ENCODE measurements at regions not wholly inside any gene's neighbourhood (a gene's known extent, or its start where the extent isn't known, plus 50 kb on each side); places are given as distances from the start of the nearest gene placed in this dataset.

DNA sequence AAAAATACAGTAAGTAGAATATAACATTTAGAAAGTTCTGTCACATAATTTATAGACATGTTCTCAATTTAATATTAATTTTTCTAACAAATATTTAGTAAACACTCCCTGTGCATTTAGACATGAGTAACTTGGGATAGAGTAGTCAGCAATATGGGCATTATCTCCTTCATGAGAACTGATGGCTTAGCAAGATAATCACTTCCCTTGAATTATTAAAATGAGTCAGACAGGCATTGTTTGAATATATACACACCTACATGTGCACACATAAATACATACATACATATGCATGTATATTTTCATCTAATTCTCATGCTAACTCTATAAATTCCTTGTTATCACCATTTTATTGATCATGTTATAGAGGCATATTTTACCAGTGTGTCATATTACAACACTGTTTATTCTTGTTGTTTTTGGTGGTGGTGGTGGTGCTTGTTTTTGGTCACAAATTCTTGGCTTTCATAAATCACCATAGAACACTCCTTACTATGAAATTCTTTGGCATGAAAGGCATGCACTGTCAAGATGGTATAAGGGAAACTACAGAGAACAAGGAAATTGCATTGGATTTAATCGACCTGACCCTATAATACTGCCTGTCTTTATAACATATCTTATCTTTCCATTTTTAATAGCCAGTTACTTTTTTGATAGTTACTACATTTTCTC is 434.5 kb upstream of the MANEA start:
- Histone ChIP-seq H3K4me3 (no peak overlapping the region), H3K27ac (no peak overlapping the region), H3K9me3 (no peaks in the 10 kb centered on the region), H3K4me1 (no peaks in the 10 kb centered on the region), H3K27me3 (no peaks in the 10 kb centered on the region), H3K36me3 (no peaks in the 10 kb centered on the region)
- TF ChIP-seq, protein P1, sequence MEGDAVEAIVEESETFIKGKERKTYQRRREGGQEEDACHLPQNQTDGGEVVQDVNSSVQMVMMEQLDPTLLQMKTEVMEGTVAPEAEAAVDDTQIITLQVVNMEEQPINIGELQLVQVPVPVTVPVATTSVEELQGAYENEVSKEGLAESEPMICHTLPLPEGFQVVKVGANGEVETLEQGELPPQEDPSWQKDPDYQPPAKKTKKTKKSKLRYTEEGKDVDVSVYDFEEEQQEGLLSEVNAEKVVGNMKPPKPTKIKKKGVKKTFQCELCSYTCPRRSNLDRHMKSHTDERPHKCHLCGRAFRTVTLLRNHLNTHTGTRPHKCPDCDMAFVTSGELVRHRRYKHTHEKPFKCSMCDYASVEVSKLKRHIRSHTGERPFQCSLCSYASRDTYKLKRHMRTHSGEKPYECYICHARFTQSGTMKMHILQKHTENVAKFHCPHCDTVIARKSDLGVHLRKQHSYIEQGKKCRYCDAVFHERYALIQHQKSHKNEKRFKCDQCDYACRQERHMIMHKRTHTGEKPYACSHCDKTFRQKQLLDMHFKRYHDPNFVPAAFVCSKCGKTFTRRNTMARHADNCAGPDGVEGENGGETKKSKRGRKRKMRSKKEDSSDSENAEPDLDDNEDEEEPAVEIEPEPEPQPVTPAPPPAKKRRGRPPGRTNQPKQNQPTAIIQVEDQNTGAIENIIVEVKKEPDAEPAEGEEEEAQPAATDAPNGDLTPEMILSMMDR (IDR thresholded peaks at IDR 0.05): no peak
- no peak for DNase-seq (ENCODE audit: low spot score)

DNA sequence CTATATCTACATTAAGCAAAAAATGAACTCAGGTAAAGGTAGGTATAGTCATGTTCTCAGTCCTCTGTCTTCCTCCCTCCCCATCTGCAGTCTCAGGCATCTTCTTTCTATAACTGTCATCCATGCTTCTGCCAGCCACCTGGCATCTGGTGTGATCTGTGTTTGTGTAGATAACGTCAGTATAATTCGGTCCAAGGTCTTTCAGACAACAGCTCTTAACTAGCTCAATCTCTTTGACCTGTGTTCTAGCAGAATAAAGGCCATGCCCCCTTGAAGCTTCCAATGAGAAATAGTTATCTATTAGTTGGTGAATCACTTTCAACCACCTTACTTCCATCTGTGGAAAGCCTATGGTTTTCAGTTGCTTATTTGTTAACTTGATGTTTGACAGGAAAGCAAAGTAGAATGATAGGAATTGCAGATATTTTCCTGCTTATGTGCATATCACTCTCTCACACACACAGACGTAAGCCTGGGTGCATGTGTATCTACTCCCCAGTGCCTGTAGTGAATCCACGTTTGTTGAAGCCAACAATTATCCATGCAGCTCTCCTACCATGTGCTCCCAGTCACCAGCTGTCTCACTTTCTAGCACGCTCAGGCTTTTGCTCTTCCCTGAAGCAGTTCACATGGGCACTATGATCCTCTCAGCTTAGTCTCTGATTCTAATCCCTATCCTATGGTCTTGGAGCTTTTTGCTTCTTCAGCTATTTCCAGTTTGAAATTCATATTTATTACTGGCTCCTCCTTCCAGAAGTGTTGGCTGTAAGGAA is 433.7 kb upstream of the MANEA start:
- no peaks in the 10 kb centered on the region for H3K36me3 ChIP-seq
- no peaks in the 10 kb centered on the region for H3K9me3 ChIP-seq
- H3K4me1 ChIP-seq: no peaks in the 10 kb centered on the region
- no peak for DNase-seq (ENCODE audit: low spot score)
- H3K27ac ChIP-seq: no peak overlapping the region
- no peak overlapping the region for H3K4me3 ChIP-seq
- TF ChIP-seq, protein P1 (IDR thresholded peaks at IDR 0.05): no peak
- no peaks in the 10 kb centered on the region for H3K27me3 ChIP-seq

DNA sequence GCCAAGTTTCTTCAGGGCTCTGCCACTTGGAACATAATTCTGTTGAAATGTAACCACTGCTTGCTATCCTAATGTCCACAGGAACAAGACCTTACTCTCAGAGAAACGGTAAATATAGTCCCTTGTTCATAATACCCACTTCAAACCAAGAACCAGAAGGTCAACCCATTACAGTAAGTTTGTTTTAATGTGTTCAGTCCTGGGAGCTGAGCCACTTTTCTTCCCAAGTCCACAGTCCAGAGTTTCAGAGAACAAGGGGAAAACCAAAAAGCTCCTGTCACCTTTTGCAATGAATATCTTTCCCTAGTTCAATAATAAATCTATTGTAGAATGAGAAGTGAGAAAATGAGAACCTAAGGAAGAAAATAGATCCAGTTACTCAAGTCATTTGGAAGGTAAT is 431.9 kb upstream of the MANEA start:
- TF ChIP-seq, protein P1 (IDR thresholded peaks at IDR 0.05): no peak
- H3K27ac ChIP-seq: no peak overlapping the region
- H3K9me3 ChIP-seq: no peaks in the 10 kb centered on the region
- no peak overlapping the region for H3K4me3 ChIP-seq
- no peaks in the 10 kb centered on the region for H3K36me3 ChIP-seq
- H3K27me3 ChIP-seq: no peaks in the 10 kb centered on the region
- no peak for DNase-seq (ENCODE audit: low spot score)
- H3K4me1 ChIP-seq: no peaks in the 10 kb centered on the region

DNA sequence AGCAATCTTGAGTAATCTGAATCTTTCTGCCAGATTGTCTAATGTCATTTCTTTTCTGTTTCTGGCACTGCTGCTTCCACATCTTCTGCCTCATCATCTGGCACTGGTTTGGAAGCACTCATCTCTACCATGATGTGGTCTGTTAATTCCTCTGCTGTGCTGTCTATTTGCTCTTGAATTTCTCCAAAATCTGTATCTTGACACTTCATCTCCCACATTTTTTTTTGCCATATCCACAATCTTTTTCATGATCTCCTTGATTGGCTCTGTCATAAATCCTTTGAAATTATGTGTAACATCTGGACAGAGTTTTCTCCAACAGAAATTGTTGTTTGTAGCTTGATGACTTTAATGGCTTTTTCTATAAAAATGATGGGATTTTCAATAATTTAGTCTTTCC is 417.8 kb upstream of the MANEA start:
- no peaks in the 10 kb centered on the region for H3K27me3 ChIP-seq

DNA sequence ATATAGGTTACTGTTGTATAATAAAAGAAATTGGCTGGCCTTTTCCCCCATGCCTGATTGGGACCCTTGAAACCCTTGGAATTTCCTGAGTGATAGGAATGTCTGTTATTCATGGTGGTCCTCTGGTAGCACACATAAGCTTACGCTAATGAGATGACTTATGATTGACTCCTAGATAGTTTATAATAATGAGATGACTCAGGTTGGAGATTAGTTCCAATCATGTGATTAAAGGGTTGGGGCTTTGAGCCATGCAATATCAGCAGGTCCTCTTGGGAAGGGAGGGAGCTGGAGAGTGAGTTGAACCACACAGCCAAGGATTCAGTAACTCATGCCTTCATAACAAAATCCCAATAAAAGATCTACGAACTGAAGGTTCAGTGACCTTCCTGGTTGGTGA is 407.6 kb upstream of the MANEA start:
- no peaks in the 10 kb centered on the region for H3K27me3 ChIP-seq
- no peaks in the 10 kb centered on the region for H3K9me3 ChIP-seq
- no peak overlapping the region for H3K27ac ChIP-seq
- H3K4me3 ChIP-seq: no peak overlapping the region
- H3K4me1 ChIP-seq: no peaks in the 10 kb centered on the region
- DNase-seq (ENCODE audit: low spot score): no peak
- TF ChIP-seq, protein P1 (IDR thresholded peaks at IDR 0.05): no peak
- H3K36me3 ChIP-seq: no peaks in the 10 kb centered on the region

More for the DNA sequence above, 417.8 kb upstream of the MANEA start:
- no peak overlapping the region for H3K27ac ChIP-seq
- TF ChIP-seq, protein P1 (IDR thresholded peaks at IDR 0.05): no peak
- no peaks in the 10 kb centered on the region for H3K36me3 ChIP-seq
- no peak for DNase-seq (ENCODE audit: low spot score)
- H3K4me1 ChIP-seq: no peaks in the 10 kb centered on the region
- H3K9me3 ChIP-seq: peaks cover 0 to 6% of the 10 kb centered on the region in 2 donors
- no peak overlapping the region for H3K4me3 ChIP-seq
